ENCODE measurements at regions not wholly inside any gene's neighbourhood (a gene's known extent, or its start where the extent isn't known, plus 50 kb on each side); places are given as distances from the start of the nearest gene placed in this dataset.
"Not testable (repeated sequence)": the region's sequence is repeated elsewhere in the genome, so short reads cannot be mapped to it uniquely, and the experiment has no call there.

DNA sequence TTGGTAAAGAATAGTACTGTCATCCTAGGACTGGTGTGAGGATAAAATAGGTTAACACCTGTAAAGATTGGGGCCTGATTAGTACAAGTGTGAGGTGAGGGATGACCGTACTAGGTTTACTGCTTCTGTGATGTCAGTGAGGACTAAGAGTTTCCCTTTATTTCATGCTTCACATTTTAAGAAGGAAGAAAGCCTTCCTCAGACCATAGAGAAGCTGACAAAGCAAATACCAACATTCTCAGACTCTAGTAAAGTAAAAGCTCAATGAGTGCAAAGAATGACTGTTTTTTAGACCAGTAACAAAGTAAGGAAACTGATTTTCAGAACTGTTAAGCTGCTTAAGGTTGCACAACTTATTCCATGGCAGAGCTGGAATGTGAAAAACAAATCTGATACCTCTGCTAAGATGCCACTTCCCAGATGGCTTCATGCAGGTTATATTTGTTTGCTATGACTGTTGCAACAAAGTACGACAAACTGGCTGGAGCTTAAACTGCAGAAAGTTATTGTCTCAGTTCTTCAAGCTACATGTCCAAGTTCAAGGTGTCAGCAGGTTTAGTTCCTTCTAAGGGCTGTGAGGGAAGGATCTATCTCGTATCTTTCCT, 354.9 kb downstream of the RSL24D1 start:
- no peak for DNase-seq (ENCODE audit: low read depth)

DNA sequence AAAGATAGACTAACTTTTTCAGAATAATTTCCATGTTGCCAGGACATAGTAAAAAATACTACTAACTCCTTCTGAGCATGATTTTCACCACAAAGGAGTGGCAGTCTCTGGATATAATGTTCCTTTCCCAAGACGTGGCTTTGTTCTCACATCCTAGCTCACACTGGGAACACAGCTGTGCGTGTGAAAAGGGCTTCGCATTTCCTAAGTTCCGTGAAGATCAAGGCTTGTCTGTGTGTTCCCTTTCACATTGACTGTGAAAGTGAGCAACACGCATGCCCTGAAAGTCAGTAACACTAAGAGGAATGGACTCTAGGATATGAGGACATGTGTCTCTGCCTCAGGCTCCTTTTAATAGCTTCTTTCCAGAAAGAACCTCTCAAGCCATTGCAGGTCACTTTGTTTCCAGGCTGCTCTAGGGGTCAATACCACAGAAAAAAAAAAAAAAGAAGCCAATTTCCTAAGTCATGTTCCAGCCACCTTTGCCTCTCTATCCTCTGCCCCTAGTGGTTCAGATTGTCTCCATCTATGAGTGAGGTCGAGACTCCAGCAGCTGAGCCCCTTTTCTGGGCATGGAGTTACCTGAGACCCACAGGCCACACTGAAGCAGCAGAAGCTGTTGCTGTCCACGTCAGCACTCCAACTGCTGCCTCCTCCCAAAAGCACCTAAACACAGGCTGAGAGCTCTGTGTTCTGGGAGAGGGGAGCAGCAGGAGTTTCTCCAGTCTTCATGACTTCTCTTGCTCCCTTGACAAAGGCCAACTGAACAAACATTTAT, 355.9 kb downstream of the RSL24D1 start:
- DNase-seq (ENCODE audit: low read depth): no peak

DNA sequence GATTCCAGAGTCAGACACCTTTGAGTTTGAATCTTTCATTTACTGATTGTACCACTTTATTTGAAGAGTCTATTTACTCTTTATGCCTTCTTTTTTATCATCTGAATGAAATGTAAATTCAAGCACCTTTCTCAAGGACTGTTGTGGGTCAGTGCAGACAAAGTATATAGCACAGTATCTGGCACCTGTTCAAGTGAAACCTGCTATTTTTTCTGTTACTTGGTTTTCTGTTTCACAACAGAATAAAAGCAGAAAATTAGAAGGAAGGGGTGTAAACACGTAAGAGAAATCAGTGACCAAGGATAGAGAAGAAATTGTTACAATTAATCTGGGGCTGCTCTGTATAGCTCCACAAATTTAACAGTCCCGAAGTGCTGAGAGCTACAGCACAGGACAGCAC, 357.4 kb downstream of the RSL24D1 start:
- DNase-seq (ENCODE audit: low read depth): no peak

DNA sequence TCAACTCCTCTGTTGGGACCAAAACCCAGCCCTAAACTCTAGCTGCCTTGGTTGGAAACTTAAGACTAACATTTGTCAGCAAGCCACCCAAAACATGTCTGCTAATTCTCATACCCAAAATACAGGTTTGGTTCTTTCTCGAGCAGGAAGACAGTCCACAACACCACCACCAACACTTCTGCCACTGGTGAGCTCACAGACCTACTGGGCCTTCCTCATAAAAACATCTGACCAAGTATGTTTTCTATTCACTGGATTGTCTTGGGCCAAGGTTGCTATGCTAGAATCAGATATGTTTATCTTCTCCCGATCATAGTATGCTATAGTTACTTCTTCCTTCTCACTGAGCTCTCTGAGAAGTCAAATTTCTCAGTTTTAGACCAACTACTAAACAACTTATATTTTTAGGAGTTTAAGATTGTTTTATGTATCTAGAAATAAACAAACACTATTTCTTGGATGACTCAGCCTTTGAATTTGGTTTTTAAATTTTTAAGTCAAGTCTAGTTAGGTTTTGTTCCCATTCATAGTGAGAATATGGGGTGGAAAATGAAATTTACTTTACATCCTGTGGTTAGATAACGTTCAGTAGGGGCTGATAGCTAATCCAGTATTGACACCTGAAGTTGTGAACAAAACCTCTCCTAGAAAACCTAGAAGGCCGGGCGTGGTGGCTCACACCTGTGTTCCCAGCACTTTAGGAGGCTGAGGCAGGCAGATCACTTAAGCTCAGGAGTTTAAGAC, 360.5 kb downstream of the RSL24D1 start:
- no peak for DNase-seq (ENCODE audit: low read depth)

DNA sequence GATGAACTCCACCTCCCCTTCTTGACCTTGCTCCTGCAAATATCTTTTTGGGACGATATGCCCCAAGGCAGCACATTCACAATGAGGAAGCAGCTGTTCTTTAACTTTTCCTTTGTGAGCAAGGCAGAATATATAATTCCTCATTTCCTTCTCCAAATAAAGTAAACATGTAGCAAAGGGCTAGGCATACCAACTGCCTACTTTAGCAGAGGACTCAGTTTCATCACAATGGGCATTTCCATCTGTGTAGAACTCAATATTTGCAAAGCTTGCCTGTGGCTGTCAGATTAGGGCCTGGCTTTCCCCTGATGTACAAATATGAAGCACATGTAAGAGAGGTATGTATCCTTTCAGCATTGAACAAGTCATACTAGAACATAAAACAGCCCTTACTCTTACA, 366.9 kb downstream of the RSL24D1 start:
- no peak for DNase-seq (ENCODE audit: low read depth)

DNA sequence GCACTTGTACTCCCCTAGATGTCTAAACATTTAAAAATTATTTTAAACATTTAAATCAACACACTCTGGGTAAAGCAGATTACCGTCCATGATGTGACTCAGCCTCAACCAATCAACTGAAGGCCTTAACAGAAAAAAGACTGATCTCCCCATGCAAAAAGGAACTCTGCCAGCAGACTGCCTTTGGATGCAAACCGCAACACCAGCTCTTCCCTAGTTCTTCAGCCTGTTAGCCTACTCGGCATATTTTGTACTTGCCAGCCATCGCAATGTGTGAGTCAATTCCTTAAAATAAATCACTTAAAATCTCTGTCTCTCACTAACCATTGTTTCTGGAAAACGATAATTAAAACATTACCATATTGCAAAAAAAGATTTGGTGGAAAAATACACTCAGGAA, 375.9 kb downstream of the RSL24D1 start:
- DNase-seq (ENCODE audit: low read depth): no peak

DNA sequence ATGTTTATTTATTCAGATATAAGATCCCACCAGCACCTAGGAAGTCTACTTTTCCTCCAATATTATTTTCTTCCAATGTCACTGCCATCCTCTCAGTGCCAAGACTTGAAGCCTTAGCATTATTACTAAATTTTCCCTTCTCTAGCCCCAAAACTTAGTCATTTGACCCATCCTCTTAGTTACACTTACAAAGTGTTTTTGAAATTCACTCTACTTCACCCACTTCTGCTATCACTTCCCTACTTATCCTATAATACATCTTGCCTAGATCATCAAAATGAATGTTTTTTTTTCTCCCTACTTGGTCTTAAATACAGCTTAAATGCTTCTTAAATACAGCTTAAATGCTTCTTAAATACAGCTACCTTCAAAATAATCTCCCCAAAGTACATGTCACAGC, 376.6 kb downstream of the RSL24D1 start:
- no peak for DNase-seq (ENCODE audit: low read depth)

DNA sequence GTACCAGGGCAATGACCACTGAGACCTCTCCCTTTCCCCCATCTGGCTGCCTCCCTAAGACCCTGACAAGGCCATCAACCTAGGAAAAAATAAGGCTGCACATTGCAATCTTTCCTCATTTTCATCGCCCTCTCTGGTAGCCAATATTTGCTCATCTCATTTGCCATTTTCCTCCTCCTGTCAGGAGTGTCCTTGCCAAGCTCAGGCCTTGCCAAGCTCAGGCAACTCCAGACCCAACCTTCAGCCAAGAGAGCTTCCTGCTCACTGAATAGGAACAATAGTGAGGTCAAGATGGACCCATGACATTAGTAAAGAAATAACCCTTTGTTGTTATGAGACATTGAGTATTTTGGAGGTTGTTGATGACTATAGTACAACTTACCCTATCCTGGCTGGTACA, 380.3 kb downstream of the RSL24D1 start:
- DNase-seq (ENCODE audit: low read depth): no peak

DNA sequence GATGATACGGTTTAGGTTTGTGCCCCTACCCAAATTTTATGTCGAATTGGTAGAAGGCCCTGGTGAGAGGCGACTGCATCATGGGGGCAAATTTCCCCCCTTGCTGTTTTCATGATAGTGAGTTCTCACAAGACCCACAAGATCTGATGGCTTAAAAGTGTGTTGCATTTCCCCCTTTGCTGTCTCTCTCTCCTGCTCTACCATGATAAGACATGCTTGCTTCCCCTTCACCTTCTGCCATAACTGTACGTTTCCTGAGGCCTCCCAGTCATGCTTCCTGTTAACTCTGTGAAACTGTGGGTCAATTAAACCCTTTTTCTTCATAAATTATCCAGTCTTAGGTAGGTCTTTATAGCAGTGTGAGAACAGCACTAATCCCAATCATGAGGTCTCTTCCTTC, 381.2 kb downstream of the RSL24D1 start:
- no peak for DNase-seq (ENCODE audit: low read depth)

DNA sequence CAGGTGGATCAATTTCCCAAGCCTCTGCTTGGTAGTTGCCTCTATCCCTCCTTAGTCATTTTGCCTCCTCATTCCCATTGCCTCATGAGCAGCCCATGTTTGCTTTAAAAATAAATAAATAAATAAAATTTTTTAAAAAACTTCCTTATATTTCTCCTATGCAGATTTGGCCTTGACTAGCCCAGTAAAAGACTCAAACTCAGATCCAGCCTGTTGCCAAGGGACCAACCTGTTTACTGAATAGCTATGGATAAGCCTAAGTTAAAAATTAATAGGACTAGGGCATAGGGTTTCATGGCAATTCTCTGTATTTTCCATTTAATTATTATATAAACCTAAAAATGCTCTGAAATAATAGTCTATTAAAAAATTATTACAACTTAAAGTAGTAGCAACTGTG, 384.4 kb downstream of the RSL24D1 start:
- DNase-seq (ENCODE audit: low read depth): no peak

DNA sequence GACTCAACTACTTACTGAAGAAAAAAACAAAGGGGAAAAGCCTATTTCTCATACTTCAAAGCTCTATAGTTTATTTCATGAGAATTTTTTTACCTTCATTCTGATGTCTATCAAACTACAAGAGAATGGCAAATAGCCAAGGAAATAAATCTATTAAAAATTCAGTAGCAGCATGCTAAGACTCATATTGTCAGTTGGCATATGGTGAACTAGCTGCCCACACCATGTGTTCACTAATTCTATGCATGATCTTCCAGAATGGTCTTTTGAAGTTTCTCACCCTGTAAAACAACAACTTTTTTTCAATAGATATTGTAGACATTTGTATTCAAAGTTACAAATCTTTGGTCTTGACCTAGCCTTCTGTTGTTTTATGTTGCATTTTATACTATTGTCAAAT, 386.2 kb downstream of the RSL24D1 start:
- no peak for DNase-seq (ENCODE audit: low read depth)

DNA sequence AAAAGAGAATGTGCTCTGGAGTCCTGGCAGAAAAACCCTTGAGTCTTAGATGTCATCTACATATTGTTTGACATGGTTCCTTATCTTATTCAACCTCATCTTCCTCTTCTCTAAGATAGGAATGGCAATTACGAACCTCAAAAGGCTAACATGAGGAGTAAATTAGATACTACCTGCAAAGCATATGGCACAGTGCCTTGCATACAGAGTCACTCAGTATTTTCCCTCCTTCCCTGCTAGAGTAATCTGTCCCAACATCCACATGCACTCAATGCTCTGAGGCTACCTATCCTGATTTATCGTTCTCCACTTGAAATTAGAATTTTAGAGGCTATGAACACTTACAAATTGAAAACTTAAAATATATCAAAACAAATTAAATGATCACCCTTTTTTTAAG, 386.7 kb downstream of the RSL24D1 start:
- DNase-seq (ENCODE audit: low read depth): no peak

DNA sequence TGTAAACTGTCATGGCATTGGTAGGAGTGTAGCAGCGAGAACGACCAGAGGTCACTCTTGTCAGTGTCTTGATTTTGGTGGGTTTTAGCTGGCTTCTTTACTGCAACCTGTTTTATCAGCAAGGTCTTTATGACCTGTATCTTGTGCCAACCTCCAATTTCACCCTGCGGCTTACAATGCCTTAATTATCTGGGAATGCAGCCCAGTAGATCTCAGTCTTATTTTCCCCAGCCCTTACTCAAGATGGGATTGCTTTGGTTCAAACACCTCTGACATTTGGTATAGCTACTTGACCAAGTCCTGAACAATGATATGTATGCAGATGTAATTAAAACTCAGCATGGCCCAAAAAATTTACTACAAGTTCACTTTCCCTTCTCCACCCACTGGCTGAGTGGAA, 388.4 kb downstream of the RSL24D1 start:
- DNase-seq (ENCODE audit: low read depth): no peak

DNA sequence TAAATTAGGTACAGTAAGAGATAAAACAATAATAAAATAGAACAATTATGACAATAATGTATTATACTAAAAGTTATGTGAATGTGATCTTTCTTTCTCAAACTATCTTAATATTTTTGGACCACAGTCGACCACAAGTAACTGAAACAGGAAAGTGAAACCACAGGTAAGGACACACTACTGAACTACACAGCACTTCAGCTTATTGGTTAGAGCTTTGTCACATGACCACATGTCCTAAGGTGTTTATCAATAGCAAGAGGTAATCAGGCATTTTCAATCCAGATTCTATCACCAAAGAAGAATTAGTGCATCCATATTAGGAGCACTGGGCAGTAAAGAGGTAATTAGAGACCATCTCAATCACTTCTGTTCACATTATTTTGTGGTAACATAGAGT, 392.8 kb downstream of the RSL24D1 start:
- no peak for DNase-seq (ENCODE audit: low read depth)

DNA sequence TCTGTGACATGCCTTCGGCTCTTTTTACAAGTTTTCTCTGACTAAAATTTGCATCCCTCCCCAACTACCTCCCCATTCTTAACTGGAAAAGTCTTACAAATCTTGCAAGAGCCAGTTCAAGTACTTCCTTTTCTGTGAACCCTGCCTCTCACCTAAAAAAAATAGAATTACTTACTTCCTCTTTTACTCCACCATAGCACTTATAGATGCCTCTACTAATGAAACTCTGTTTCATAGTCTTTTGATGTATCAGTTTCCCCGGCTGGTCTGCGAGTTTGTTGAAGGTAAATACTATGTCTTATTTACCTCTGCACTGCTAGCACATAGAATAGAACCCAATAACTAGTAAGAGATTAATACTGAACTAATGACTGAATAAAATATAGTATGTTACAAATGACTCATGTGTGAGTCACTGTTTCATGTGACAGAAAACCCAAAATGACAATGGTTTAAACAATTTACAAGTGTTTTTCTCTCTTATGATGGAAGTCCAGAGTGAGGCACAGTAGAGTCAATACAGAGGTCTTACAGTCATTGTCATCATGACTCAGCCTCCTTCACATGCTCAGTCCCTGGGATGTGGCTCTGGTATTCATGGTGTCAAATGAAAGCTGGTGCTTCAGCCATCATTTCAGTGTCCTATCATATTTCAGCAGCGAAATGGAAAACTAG, 393.5 kb downstream of the RSL24D1 start:
- no peak for DNase-seq (ENCODE audit: low read depth)

DNA sequence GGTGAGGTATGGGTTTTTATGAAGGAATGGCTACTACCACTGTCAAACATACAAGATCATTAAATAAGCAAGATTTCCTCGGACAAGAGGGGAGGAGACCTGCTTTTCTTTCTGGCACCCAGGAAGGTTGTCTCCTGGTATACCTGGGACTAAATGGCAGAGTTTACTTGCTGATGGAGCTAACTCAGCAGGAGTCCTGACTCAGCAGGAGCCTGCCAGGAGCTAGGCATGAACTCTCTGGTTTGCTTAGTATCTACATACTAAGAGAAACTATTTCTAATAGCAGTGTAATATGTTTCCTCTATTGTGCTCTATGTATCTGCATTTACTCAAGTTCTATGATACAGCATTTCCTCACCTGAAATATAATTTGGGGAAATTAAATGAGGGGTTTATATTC, 404.2 kb downstream of the RSL24D1 start:
- no peak for DNase-seq (ENCODE audit: low read depth)

DNA sequence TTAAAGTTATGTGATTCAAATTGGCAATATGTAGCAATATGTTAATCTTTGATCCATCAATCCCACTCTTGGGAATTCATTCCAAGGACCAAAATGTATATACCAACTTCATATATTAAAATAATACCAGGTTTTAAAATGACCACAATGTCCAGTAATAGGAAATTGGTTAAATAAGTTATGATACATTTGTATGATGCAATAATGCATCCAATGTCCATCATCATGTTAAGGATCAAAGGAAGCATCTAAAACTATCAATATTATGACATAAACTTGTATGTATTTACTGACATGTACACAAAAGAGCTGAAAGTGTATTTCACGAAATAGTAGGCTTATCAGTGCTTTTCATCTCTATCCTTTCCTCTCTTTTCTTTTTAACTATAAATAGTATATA, 406.0 kb downstream of the RSL24D1 start:
- DNase-seq (ENCODE audit: low read depth): no peak

DNA sequence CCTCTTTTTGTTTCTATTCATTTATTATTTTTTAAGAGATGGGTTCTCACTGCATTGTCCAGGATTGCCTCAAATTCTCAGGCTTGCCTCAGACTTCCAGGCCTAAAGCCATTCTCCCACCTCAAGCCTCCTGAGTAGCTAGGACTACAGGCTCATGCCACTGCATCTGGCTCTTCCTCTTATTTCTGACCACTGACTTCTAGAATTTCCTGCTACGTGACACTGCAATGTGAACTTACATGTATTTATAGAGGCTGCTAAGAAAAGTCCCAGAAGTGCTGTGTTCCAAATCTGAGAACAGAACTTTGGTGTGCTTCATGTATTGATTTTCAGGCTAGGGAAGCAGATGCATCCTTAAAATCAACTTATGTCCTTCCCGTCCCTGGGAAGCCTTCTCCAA, 407.4 kb downstream of the RSL24D1 start:
- DNase-seq (ENCODE audit: low read depth): no peak

DNA sequence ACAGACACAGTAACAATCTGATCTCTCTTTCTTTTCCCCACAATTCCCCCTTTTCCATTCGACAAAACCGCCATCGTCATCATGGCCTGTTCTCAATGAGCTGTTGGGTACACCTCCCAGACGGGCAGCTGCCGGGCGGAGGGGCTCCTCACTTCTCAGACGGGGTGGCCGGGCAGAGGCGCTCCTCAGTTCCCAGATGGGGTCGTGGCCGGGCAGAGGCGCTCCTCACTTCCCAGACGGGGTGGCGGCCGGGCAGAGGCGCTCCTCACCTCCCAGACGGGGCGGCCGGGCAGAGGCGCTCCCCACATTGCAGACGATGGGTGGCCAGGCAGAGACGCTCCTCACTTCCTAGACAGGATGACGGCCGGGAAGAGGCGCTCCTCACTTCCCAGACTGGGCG, 415.5 kb downstream of the RSL24D1 start:
- not testable (repeated sequence) for DNase-seq (ENCODE audit: low read depth)

DNA sequence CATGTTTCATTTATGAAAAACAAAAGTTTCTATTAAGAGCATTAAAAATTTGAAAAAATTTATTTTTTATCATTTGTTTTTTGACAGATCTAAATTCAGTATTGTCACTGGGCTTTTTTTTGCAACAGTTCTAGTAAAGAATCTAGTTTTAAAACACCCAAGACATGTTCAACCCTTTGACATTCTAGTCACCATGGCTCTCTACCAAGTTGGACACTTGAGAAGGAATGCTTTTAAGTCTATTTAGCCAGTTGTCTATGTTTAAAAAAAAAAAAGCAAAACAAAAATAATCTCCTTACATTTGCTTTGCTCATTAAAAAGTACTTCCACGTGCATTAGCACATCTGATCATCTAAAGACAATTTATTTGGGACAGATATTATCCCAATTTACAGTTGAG, 417.5 kb downstream of the RSL24D1 start:
- no peak for DNase-seq (ENCODE audit: low read depth)

DNA sequence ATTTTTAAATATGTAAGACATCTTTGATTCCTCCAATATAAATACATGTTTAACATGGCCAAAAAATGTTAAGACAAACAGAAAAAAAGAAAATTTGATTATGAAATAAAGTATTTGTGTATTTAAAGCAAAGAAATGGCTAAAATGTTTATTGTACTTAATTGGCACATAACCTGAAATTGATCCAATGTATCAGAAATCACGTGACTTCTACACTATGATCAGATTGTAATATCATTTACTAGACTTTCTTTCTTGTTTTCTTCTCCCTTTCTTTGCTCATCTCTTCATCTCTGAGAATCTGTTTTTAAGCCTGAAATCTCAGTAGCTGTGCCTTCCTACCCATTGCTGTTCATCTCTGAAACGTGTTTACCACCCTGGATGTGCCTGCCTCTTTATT, 420.3 kb downstream of the RSL24D1 start:
- no peak for DNase-seq (ENCODE audit: low read depth)

DNA sequence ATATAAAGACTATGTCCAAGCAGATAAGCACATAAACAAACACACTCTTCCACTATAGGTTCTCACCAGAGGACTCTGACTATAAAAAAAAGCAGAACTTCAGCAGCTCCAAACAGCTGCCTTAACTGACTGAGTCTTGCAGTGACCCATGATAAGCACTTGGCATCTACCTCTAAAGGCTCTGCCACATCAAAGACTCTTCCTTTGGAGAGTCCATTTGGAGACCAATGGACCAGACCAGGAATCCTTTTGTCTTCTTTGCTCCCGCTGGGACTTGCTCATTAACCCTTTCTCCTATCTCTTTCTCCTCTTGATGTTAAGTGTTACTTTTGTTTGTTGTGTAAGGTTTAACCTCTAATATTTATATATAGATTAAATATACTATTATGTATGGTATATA, 424.1 kb downstream of the RSL24D1 start:
- DNase-seq (ENCODE audit: low read depth): no peak

DNA sequence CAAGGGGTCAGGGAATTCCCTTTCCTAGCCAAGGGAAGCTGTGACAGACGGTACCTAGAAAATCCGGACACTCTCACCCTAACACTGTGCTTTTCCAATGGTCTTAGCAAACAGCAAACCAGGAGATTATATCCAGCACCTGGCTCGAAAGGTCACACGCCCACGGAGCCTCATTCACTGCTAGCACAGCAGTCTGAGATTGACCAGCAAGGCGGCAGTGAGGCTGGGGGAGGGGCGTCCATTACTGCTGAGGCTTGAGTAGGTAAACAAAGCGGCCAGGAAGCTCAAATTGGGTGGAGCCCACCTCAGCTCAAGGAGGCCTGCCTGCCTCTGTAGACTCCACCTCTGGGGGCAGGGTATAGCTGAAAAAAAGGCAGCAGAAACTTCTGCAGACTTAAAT, 447.3 kb downstream of the RSL24D1 start:
- DNase-seq (ENCODE audit: low read depth): not testable (repeated sequence)

All from activated T-helper 9 cell treated with anti-CD3 and anti-CD28 coated beads, Interleukin-2, amount 50 U/mL, for 16 hours (primary cell).